ACC112 (cell line): ENCODE measurements at regions not wholly inside any gene's neighbourhood (a gene's known extent, or its start where the extent isn't known, plus 50 kb on each side); places are given as distances from the start of the nearest gene placed in this dataset.

Experiments used
- H2AFZ ChIP-seq: fragments of 200-600 bp; sonication (generic); one replicate; pipeline ENCODE4 v1.6.0; 2017; ENCODE audit warnings: antibody characterized with exemption, low read length; ENCODE audit not compliant: unreplicated experiment
- H3K27ac ChIP-seq: fragments of 200-600 bp; sonication (generic); 2 replicates; pipeline ENCODE4 v1.5.1; 2014; ENCODE audit warnings: low read depth, mild to moderate bottlenecking, antibody characterized with exemption, low read length, moderate library complexity
- H3K27me3 ChIP-seq: fragments of 200-600 bp; sonication (generic); 2 replicates; pipeline ENCODE4 v1.6.1; 2014; ENCODE audit warnings: mild to moderate bottlenecking, antibody characterized with exemption, low read length, moderate library complexity, mixed read lengths; ENCODE audit not compliant: insufficient read depth
- H3K36me3 ChIP-seq: fragments of 200-600 bp; sonication (generic); 2 replicates; pipeline ENCODE4 v1.6.1; 2016; ENCODE audit warnings: mild to moderate bottlenecking, antibody characterized with exemption, low read length, moderate library complexity, mixed read lengths; ENCODE audit not compliant: insufficient read depth
- H3K4me1 ChIP-seq: fragments of 200-600 bp; sonication (generic); one replicate; pipeline ENCODE4 v1.6.1; 2016; ENCODE audit warnings: low read length, mixed read lengths; ENCODE audit not compliant: insufficient read depth, unreplicated experiment, control insufficient read depth
- H3K4me3 ChIP-seq: fragments of 200-600 bp; sonication (generic); 2 replicates; pipeline ENCODE4 v1.5.1; 2014; ENCODE audit warnings: mild to moderate bottlenecking, low read depth, low read length
- H3K79me2 ChIP-seq: fragments of 200-600 bp; sonication (generic); one replicate; pipeline ENCODE4 v1.6.0; 2016; ENCODE audit warnings: low read length; ENCODE audit not compliant: control insufficient read depth, unreplicated experiment, insufficient read depth

- no peak overlapping the region for H3K27ac ChIP-seq
- peaks cover 10% of the 10 kb centered on the region for H3K4me1 ChIP-seq
- no peak overlapping the region for H3K4me3 ChIP-seq
- no peaks in the 10 kb centered on the region for H3K27me3 ChIP-seq
- H2AFZ ChIP-seq: no peak overlapping the region
- no peaks in the 10 kb centered on the region for H3K36me3 ChIP-seq
- H3K79me2 ChIP-seq: no peaks in the 10 kb centered on the region
Observed at GRCh38 chr10:3946234-3947229, 161.5 kb upstream of the KLF6 start.

- no peak overlapping the region for H2AFZ ChIP-seq
- no peaks in the 10 kb centered on the region for H3K27me3 ChIP-seq
- no peaks in the 10 kb centered on the region for H3K36me3 ChIP-seq
- H3K4me1 ChIP-seq: peaks cover 10% of the 10 kb centered on the region
- no peaks in the 10 kb centered on the region for H3K79me2 ChIP-seq
- no peak overlapping the region for H3K4me3 ChIP-seq
- H3K27ac ChIP-seq: no peak overlapping the region
Observed at GRCh38 chr10:3945026-3945425, 160.0 kb upstream of the KLF6 start.

GRCh38 chr10:3944591-3944990, 159.6 kb upstream of the KLF6 start:
- Histone ChIP-seq H3K27ac (no peak overlapping the region), H3K4me1 (peaks cover 10% of the 10 kb centered on the region), H3K79me2 (no peaks in the 10 kb centered on the region), H3K27me3 (no peaks in the 10 kb centered on the region), H3K36me3 (no peaks in the 10 kb centered on the region), H3K4me3 (no peak overlapping the region), H2AFZ (no peak overlapping the region)

- H3K27me3 ChIP-seq: no peaks in the 10 kb centered on the region
- no peak overlapping the region for H3K4me3 ChIP-seq
- no peak overlapping the region for H3K27ac ChIP-seq
- no peaks in the 10 kb centered on the region for H3K79me2 ChIP-seq
- H3K4me1 ChIP-seq: peaks cover 10% of the 10 kb centered on the region
- no peaks in the 10 kb centered on the region for H3K36me3 ChIP-seq
- no peak overlapping the region for H2AFZ ChIP-seq
Observed at GRCh38 chr10:3943695-3944257, 158.8 kb upstream of the KLF6 start.

DNA sequence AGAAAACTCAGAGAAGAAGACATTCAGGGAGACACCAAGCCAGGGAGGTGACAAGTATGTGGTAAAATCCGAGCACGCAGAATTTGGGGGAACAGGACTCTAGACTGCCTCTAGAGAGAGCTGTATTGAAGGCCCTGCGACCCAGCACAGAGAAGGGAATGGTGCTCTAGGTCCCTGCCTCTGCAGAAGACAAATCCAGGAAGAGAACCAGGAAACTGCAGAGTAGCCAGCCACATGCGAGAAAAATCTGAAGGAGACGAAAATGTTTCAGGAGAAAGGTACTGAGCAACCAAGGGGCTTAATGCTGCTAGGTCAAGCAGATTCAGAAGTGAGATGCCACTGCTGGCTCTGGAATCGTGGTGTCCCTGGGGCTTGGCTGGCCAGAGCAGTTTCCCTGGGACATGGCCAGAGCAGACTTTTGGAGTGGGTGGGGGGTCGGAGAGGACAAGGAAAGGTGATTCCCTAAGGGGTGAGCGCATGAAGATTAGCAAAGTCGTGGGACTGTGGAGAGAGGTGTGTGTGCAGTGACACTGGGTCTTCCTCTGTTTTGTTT, 158.0 kb upstream of the KLF6 start:
- Histone ChIP-seq H3K4me3 (no peak overlapping the region), H3K4me1 (peaks cover 10% of the 10 kb centered on the region), H3K27ac (no peak overlapping the region), H3K36me3 (no peaks in the 10 kb centered on the region), H2AFZ (no peak overlapping the region), H3K79me2 (no peaks in the 10 kb centered on the region), H3K27me3 (no peaks in the 10 kb centered on the region)

DNA sequence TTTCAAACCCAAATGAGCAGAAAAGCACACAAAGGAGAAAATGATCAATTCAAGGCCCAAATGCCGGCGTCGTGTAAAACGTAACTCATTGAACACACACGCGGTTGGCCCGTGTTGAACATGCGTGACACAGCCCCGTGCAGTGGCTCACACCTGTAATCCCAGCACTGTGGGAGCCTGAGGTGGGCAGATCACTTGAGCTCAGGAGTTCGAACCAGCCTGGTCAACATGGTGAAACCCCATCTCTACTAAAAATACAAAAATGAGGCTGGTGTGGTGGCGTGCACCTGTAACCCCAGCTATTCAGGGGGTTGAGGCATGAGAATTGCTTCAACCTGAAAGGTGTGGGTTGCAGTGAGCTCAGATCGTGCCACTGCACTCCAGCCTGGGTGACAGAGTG, 156.7 kb upstream of the KLF6 start:
- no peaks in the 10 kb centered on the region for H3K79me2 ChIP-seq
- no peak overlapping the region for H3K27ac ChIP-seq
- peaks cover 10% of the 10 kb centered on the region for H3K4me1 ChIP-seq
- H3K4me3 ChIP-seq: no peak overlapping the region
- no peaks in the 10 kb centered on the region for H3K36me3 ChIP-seq
- no peak overlapping the region for H2AFZ ChIP-seq
- H3K27me3 ChIP-seq: no peaks in the 10 kb centered on the region

GRCh38 chr10:3936422-3937040, 151.5 kb upstream of the KLF6 start:
- peaks cover 19% of the 10 kb centered on the region for H3K4me1 ChIP-seq
- peak overlapping the region; percentile 94 for H3K27ac ChIP-seq
- no peaks in the 10 kb centered on the region for H3K36me3 ChIP-seq
- H2AFZ ChIP-seq: peak overlapping the region; percentile 62
- no peaks in the 10 kb centered on the region for H3K27me3 ChIP-seq
- H3K79me2 ChIP-seq: no peaks in the 10 kb centered on the region
- H3K4me3 ChIP-seq: peak overlapping the region; percentile 72

DNA sequence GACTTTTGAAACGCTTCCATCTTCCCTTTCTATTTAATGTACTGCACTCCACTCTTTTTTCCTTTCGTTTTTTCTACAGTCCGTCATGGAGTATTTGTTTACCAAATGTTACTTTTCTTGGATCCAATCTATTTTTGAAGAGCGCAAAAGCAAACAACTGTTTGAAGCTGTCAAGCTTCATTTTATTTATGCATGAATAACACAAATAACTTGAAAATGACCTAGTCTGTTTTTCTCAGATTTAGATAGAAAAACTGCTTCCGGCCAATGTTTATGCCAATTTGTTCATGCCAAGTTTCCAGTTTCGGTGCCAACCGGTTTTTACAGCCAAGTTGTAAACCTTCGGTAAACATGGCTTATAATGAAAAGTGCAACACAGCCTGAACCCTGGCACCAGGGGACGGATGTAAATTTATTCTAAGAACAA, 150.9 kb upstream of the KLF6 start:
- no peaks in the 10 kb centered on the region for H3K79me2 ChIP-seq
- H3K36me3 ChIP-seq: no peaks in the 10 kb centered on the region
- H3K4me1 ChIP-seq: peaks cover 19% of the 10 kb centered on the region
- peak overlapping the region; percentile 72 for H3K4me3 ChIP-seq
- H2AFZ ChIP-seq: peak overlapping the region; percentile 62
- H3K27me3 ChIP-seq: no peaks in the 10 kb centered on the region
- peak overlapping the region; percentile 94 for H3K27ac ChIP-seq

GRCh38 chr10:3935141-3935540, 150.1 kb upstream of the KLF6 start:
- Histone ChIP-seq H3K4me1 (peaks cover 19% of the 10 kb centered on the region), H2AFZ (peak overlapping the region; percentile 62), H3K4me3 (peak overlapping the region; percentile 72), H3K27me3 (no peaks in the 10 kb centered on the region), H3K27ac (peak overlapping the region; percentile 94), H3K36me3 (no peaks in the 10 kb centered on the region), H3K79me2 (no peaks in the 10 kb centered on the region)

GRCh38 chr10:3933733-3934132, 148.7 kb upstream of the KLF6 start:
- H3K4me3 ChIP-seq: no peak overlapping the region
- H3K27me3 ChIP-seq: no peaks in the 10 kb centered on the region
- no peak overlapping the region for H3K27ac ChIP-seq
- H2AFZ ChIP-seq: no peak overlapping the region
- H3K4me1 ChIP-seq: peaks cover 19% of the 10 kb centered on the region
- H3K36me3 ChIP-seq: no peaks in the 10 kb centered on the region
- H3K79me2 ChIP-seq: no peaks in the 10 kb centered on the region
